Calu3 (cell line): ENCODE measurements at regions not wholly inside any gene's neighbourhood (a gene's known extent, or its start where the extent isn't known, plus 50 kb on each side); places are given as distances from the start of the nearest gene placed in this dataset.

Experiments
- BruUV-seq: library from RNA; stranded (reverse); fragments of 400-500 nt; replicated peaks from 2 replicates; lab custom pipeline; 2021; lab: Mats Ljungman, UMichigan
- CTCF ChIA-PET: fragments of 300-600 bp; sonication (Branson Sonifier 250); formaldehyde crosslinking; loops from one replicate; lab custom pipeline; 2022; ENCODE audit warnings: antibody characterized with exemption; lab: Charles Lee
- DNase-seq: peaks from one replicate; pipeline ENCODE4 v3.0.0; 2022
- H3K27ac Mint-ChIP-seq: one replicate; pipeline ENCODE4 v1.8.0; 2022; ENCODE audit warnings: mixed read lengths; ENCODE audit not compliant: unreplicated experiment
- H3K27me3 Mint-ChIP-seq: one replicate; pipeline ENCODE4 v1.8.0; 2022; ENCODE audit warnings: mixed read lengths; ENCODE audit not compliant: unreplicated experiment
- H3K36me3 Mint-ChIP-seq: one replicate; pipeline ENCODE4 v1.8.0; 2022; ENCODE audit warnings: mild to moderate bottlenecking, moderate library complexity, mixed read lengths; ENCODE audit not compliant: insufficient read depth, unreplicated experiment
- H3K4me1 Mint-ChIP-seq: one replicate; pipeline ENCODE4 v1.8.0; 2022; ENCODE audit warnings: mild to moderate bottlenecking, low read depth, mixed read lengths; ENCODE audit not compliant: unreplicated experiment
- H3K4me3 Mint-ChIP-seq: one replicate; pipeline ENCODE4 v1.8.0; 2022; ENCODE audit warnings: mild to moderate bottlenecking, low read depth, moderate library complexity, mixed read lengths; ENCODE audit not compliant: unreplicated experiment
- H3K9me3 Mint-ChIP-seq: one replicate; pipeline ENCODE4 v1.8.0; 2022; ENCODE audit warnings: low read depth, mixed read lengths; ENCODE audit not compliant: unreplicated experiment
- intact Hi-C: fragments of 100-400 bp; cut with micrococcal nuclease; formaldehyde crosslinking; loops from one replicate; pipeline ENCODE4 v1.10.0; 2022; ENCODE audit not compliant: unreplicated experiment
- TF ChIP-seq, protein P1 (sequence below): fragments of 200-600 bp; IDR thresholded peaks from one replicate; pipeline ENCODE4 v1.8.0; 2022; ENCODE audit warnings: antibody characterized with exemption; ENCODE audit not compliant: unreplicated experiment

GRCh38 chr11:15878756-15879155 is 477.6 kb downstream of the SOX6 start:
- TF ChIP-seq, protein P1, sequence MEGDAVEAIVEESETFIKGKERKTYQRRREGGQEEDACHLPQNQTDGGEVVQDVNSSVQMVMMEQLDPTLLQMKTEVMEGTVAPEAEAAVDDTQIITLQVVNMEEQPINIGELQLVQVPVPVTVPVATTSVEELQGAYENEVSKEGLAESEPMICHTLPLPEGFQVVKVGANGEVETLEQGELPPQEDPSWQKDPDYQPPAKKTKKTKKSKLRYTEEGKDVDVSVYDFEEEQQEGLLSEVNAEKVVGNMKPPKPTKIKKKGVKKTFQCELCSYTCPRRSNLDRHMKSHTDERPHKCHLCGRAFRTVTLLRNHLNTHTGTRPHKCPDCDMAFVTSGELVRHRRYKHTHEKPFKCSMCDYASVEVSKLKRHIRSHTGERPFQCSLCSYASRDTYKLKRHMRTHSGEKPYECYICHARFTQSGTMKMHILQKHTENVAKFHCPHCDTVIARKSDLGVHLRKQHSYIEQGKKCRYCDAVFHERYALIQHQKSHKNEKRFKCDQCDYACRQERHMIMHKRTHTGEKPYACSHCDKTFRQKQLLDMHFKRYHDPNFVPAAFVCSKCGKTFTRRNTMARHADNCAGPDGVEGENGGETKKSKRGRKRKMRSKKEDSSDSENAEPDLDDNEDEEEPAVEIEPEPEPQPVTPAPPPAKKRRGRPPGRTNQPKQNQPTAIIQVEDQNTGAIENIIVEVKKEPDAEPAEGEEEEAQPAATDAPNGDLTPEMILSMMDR = no peak
- CTCF ChIA-PET = no interaction called here
- H3K27ac Mint-ChIP-seq = no peak overlapping the region
- H3K27me3 Mint-ChIP-seq = no peaks in the 10 kb centered on the region
- BruUV-seq = no TSS peak
- no peak for DNase-seq
- peaks cover 4% of the 10 kb centered on the region for H3K9me3 Mint-ChIP-seq
- intact Hi-C loops = no loop called here
- peaks cover 13% of the 10 kb centered on the region for H3K4me1 Mint-ChIP-seq
- no peak overlapping the region for H3K4me3 Mint-ChIP-seq
- no peaks in the 10 kb centered on the region for H3K36me3 Mint-ChIP-seq

DNA sequence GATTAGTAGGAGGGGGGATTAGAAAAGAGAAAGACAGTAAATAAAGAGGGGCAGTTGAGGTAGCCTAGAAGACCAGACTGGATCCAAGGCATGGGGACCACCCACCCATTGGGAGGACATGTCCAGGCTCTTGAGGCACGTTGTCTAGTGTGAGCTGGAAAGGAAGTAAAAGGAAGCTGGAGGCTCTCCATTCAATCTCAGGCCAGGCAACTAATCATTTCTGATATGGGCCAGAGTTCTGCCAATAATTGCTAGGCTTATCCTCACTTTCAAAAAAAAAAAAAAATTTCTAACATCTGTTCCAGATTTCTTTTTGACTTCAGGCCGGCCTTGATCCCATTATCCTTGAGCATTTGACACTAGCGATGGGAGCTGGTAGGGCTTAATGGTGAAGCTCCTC is 476.1 kb downstream of the SOX6 start:
- peaks cover 13% of the 10 kb centered on the region for H3K4me1 Mint-ChIP-seq
- intact Hi-C loops = no loop called here
- peaks cover 4% of the 10 kb centered on the region for H3K9me3 Mint-ChIP-seq
- CTCF ChIA-PET = interaction anchor here (1.2 kb wide), 1 partner anchor 9 kb away, joined by 3 read pairs; no protein-coding TSS in a partner anchor
- H3K27ac Mint-ChIP-seq = no peak overlapping the region
- DNase-seq = no peak
- no peaks in the 10 kb centered on the region for H3K36me3 Mint-ChIP-seq
- no TSS peak for BruUV-seq
- no peaks in the 10 kb centered on the region for H3K27me3 Mint-ChIP-seq
- H3K4me3 Mint-ChIP-seq = no peak overlapping the region
- TF ChIP-seq, protein P1 = no peak

DNA sequence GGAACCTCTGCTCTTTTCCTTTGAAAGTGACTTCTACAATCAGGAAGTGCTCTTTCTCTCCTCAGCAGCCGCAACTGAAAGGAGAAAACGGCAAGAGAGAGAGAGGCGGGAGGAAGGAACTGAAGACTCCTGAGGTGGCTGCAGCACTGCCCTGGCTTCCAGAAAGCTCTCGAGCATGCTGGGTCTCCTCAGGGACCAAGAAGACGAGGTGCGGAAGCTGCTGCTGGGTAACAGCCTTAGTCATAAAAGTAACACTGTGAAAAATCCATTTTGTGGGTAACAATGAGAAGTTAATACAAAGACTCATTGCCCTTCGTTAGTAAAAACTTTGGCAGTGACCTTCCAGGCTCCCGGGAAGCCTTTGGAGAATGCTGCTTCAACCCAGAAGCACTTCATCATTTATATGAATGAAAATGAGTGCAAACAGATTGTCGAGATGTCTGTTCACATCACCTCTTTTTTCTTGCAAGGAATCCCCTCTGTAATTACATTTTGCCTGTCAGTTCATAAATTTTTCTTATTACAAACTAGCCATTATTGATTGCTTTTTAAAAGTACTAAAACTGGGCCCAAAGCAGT is 473.4 kb downstream of the SOX6 start:
- intact Hi-C loops = no loop called here
- Mint-ChIP-seq H3K27ac (no peak overlapping the region), H3K4me1 (peaks cover 13% of the 10 kb centered on the region), H3K4me3 (no peak overlapping the region), H3K9me3 (peaks cover 4% of the 10 kb centered on the region), H3K36me3 (no peaks in the 10 kb centered on the region), H3K27me3 (no peaks in the 10 kb centered on the region)
- CTCF ChIA-PET = no interaction called here
- TF ChIP-seq, protein P1 = no peak
- no TSS peak for BruUV-seq
- DNase-seq = no peak

GRCh38 chr11:15883455-15883920 is 472.9 kb downstream of the SOX6 start:
- H3K9me3 Mint-ChIP-seq = peaks cover 4% of the 10 kb centered on the region
- CTCF ChIA-PET = no interaction called here
- H3K36me3 Mint-ChIP-seq = no peaks in the 10 kb centered on the region
- no peak for DNase-seq
- BruUV-seq = no TSS peak
- no peaks in the 10 kb centered on the region for H3K27me3 Mint-ChIP-seq
- peaks cover 10% of the 10 kb centered on the region for H3K4me1 Mint-ChIP-seq
- TF ChIP-seq, protein P1 = no peak
- no peak overlapping the region for H3K27ac Mint-ChIP-seq
- no peak overlapping the region for H3K4me3 Mint-ChIP-seq
- intact Hi-C loops = no loop called here
